WTC11 (cell line): ENCODE measurements at regions not wholly inside any gene's neighbourhood (a gene's known extent, or its start where the extent isn't known, plus 50 kb on each side); places are given as distances from the start of the nearest gene placed in this dataset.

Experiments used
- ATAC-seq: fragments of 200-7000 bp; cut with Tn5 transposase; 2 replicates; pipeline ENCODE4 v1.10.0; 2021; ENCODE audit warnings: mild to moderate bottlenecking, moderate library complexity
- CTCF ChIA-PET: fragments of 300-600 bp; sonication (Branson Sonifier 250); formaldehyde crosslinking; loops from one replicate; lab custom pipeline; 2021; ENCODE audit warnings: antibody characterized with exemption; lab: Charles Lee
- POLR2A ChIA-PET: fragments of 350-600 bp; sonication (Branson Sonifier 250); formaldehyde crosslinking; loops from one replicate; lab custom pipeline; 2021; ENCODE audit warnings: antibody characterized with exemption; lab: Charles Lee
- DNase-seq: peaks from one replicate; pipeline ENCODE4 v3.0.0; 2021; ENCODE audit warnings: low spot score
- H3K27ac Mint-ChIP-seq: 2 replicates; pipeline ENCODE4 v1.8.0; 2021; ENCODE audit warnings: mixed read lengths
- H3K27me3 Mint-ChIP-seq: 2 replicates; pipeline ENCODE4 v1.8.0; 2021; ENCODE audit warnings: low read depth, mild to moderate bottlenecking, moderate library complexity, mixed read lengths
- H3K36me3 Mint-ChIP-seq: 2 replicates; pipeline ENCODE4 v1.8.0; 2021; ENCODE audit warnings: mixed read lengths
- H3K4me1 Mint-ChIP-seq: 2 replicates; pipeline ENCODE4 v1.8.0; 2022; ENCODE audit warnings: mixed read lengths
- H3K4me3 Mint-ChIP-seq: 2 replicates; pipeline ENCODE4 v1.8.0; 2021; ENCODE audit warnings: mild to moderate bottlenecking, moderate library complexity, mixed read lengths
- H3K9me3 Mint-ChIP-seq: 2 replicates; pipeline ENCODE4 v1.8.0; 2021; ENCODE audit warnings: mixed read lengths
- ATF6 ChIP-seq: sonication (generic); formaldehyde crosslinking; IDR thresholded peaks from 2 replicates; pipeline ENCODE4 v1.8.1; 2023; ENCODE audit warnings: mild to moderate bottlenecking, missing genetic modification reagents
- E2F4 ChIP-seq: sonication (generic); formaldehyde crosslinking; IDR thresholded peaks from 2 replicates; pipeline ENCODE4 v1.8.1; 2022; ENCODE audit warnings: low read depth, mild to moderate bottlenecking, moderate library complexity, missing genetic modification reagents, borderline replicate concordance
- E2F5 ChIP-seq: sonication (generic); formaldehyde crosslinking; IDR thresholded peaks from 2 replicates; pipeline ENCODE4 v1.8.1; 2022; ENCODE audit warnings: mild to moderate bottlenecking, moderate library complexity, missing genetic modification reagents
- EMX1 ChIP-seq: fragments of 250-450 bp; sonication (Bioruptor Pico); IDR thresholded peaks from 2 replicates; pipeline ENCODE4 v1.8.0; 2021; ENCODE audit warnings: mild to moderate bottlenecking
- ESRRA ChIP-seq: sonication (generic); formaldehyde crosslinking; IDR thresholded peaks from 2 replicates; pipeline ENCODE4 v1.8.1; 2022; ENCODE audit warnings: mild to moderate bottlenecking, missing genetic modification reagents, borderline replicate concordance
- FOXP4 ChIP-seq: sonication (generic); formaldehyde crosslinking; IDR thresholded peaks from 2 replicates; pipeline ENCODE4 v1.8.0; 2022; ENCODE audit warnings: mild to moderate bottlenecking, missing genetic modification reagents
- MLX ChIP-seq: sonication (generic); formaldehyde crosslinking; IDR thresholded peaks from 2 replicates; pipeline ENCODE4 v1.8.1; 2023; ENCODE audit warnings: mild to moderate bottlenecking, missing genetic modification reagents, moderate library complexity
- NFYB ChIP-seq: sonication (generic); formaldehyde crosslinking; conservative IDR thresholded peaks from 2 replicates; pipeline ENCODE4 v1.8.0; 2022; ENCODE audit warnings: low read depth, missing genetic modification reagents
- RELA ChIP-seq: sonication (generic); formaldehyde crosslinking; IDR thresholded peaks from 2 replicates; pipeline ENCODE4 v1.8.1; 2022; ENCODE audit warnings: missing genetic modification reagents, mild to moderate bottlenecking, borderline replicate concordance
- RORB ChIP-seq: fragments of 250-450 bp; sonication (Bioruptor Pico); IDR thresholded peaks from 2 replicates; pipeline ENCODE4 v1.9.0; 2021; ENCODE audit warnings: mild to moderate bottlenecking
- STAT6 ChIP-seq: sonication (generic); formaldehyde crosslinking; conservative IDR thresholded peaks from 2 replicates; pipeline ENCODE4 v1.8.1; 2023; ENCODE audit warnings: mild to moderate bottlenecking, low read depth, missing genetic modification reagents, moderate library complexity
- ZNF121 ChIP-seq: sonication (generic); formaldehyde crosslinking; IDR thresholded peaks from 2 replicates; pipeline ENCODE4 v1.8.0; 2023; ENCODE audit warnings: missing genetic modification reagents
- ZNF138 ChIP-seq: sonication (generic); formaldehyde crosslinking; conservative IDR thresholded peaks from 2 replicates; pipeline ENCODE4 v1.8.1; 2022; ENCODE audit warnings: mild to moderate bottlenecking, moderate library complexity, missing genetic modification reagents
- ZNF232 ChIP-seq: sonication (generic); formaldehyde crosslinking; IDR thresholded peaks from 2 replicates; pipeline ENCODE4 v1.8.0; 2022; ENCODE audit warnings: mild to moderate bottlenecking, missing genetic modification reagents
- ZNF512 ChIP-seq: sonication (generic); formaldehyde crosslinking; IDR thresholded peaks from 2 replicates; pipeline ENCODE4 v1.8.1; 2022; ENCODE audit warnings: missing genetic modification reagents, borderline replicate concordance
- ZSCAN18 ChIP-seq: fragments of 250-450 bp; sonication (Bioruptor Pico); IDR thresholded peaks from 2 replicates; pipeline ENCODE4 v2.1.2; 2022; ENCODE audit warnings: mild to moderate bottlenecking, moderate library complexity

GRCh38 chr2:133655610-133656009 is 87.3 kb upstream of the NCKAP5 start:
- Mint-ChIP-seq H3K36me3 (no peaks in the 10 kb centered on the region), H3K4me1 (peaks cover 12% of the 10 kb centered on the region), H3K27me3 (no peaks in the 10 kb centered on the region), H3K4me3 (no peak overlapping the region), H3K9me3 (no peaks in the 10 kb centered on the region; the same call in 1 of the 2 replicates), H3K27ac (no peak overlapping the region)
- ChIA-PET POLR2A (interaction anchor here (0.7 kb wide), 1 partner anchor 11 kb away, joined by 3 read pairs; no protein-coding TSS in a partner anchor), CTCF (no interaction called here)
- TF ChIP-seq ZNF512 (CRISPR knock-in tag) (no peak), EMX1 (no peak), ZNF138 (CRISPR knock-in tag) (no peak), E2F5 (CRISPR knock-in tag) (no peak), ZNF121 (no peak), ZNF232 (CRISPR knock-in tag) (no peak), NFYB (CRISPR knock-in tag) (no peak), ZSCAN18 (CRISPR knock-in tag) (no peak), E2F4 (CRISPR knock-in tag) (no peak), STAT6 (CRISPR knock-in tag) (no peak), RELA (no peak), MLX (CRISPR knock-in tag) (no peak), RORB (CRISPR knock-in tag) (no peak), ATF6 (CRISPR knock-in tag) (no peak), ESRRA (CRISPR knock-in tag) (no peak), FOXP4 (CRISPR knock-in tag) (no peak)
- no peak for DNase-seq
- no peak for ATAC-seq
